Breast epithelium (tissue), 3 donors: ENCODE measurements at regions not wholly inside any gene's neighbourhood (a gene's known extent, or its start where the extent isn't known, plus 50 kb on each side); places are given as distances from the start of the nearest gene placed in this dataset.

Experiments
- POLR2A ChIP-seq: fragments of 450-650 bp; IDR thresholded peaks from one replicate; pipeline ENCODE4 v1.6.1; 2016; ENCODE audit warnings: antibody characterized with exemption, mild to moderate bottlenecking, moderate library complexity
- POLR2AphosphoS5 ChIP-seq, 3 donors: sonication (generic); formaldehyde crosslinking; IDR thresholded peaks; one replicate each; pipeline ENCODE4 v1.6.1; 2017; ENCODE audit warnings: antibody characterized with exemption in 3 of 3
- TF ChIP-seq, protein P1 (sequence below), 3 donors: fragments of 450-650 bp; IDR thresholded peaks; one replicate each; pipeline ENCODE4 v1.5.1; 2016 to 2017; ENCODE audit warnings: antibody characterized with exemption in 3 of 3, mild to moderate bottlenecking in 3 of 3, moderate library complexity in 3 of 3

GRCh38 chr18:11289248-11289647 lies 139.9 kb upstream of the PIEZO2 start:
- TF ChIP-seq, protein P1, sequence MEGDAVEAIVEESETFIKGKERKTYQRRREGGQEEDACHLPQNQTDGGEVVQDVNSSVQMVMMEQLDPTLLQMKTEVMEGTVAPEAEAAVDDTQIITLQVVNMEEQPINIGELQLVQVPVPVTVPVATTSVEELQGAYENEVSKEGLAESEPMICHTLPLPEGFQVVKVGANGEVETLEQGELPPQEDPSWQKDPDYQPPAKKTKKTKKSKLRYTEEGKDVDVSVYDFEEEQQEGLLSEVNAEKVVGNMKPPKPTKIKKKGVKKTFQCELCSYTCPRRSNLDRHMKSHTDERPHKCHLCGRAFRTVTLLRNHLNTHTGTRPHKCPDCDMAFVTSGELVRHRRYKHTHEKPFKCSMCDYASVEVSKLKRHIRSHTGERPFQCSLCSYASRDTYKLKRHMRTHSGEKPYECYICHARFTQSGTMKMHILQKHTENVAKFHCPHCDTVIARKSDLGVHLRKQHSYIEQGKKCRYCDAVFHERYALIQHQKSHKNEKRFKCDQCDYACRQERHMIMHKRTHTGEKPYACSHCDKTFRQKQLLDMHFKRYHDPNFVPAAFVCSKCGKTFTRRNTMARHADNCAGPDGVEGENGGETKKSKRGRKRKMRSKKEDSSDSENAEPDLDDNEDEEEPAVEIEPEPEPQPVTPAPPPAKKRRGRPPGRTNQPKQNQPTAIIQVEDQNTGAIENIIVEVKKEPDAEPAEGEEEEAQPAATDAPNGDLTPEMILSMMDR (IDR thresholded peaks at IDR 0.05) = no peak
- TF ChIP-seq POLR2A = no peak
- TF ChIP-seq POLR2AphosphoS5 (IDR thresholded peaks at IDR 0.05) = no peak
